NCI-H82 treated with DMSO at 0.1 percent for 48 hours (cell line): ENCODE measurements at regions not wholly inside any gene's neighbourhood (a gene's known extent, or its start where the extent isn't known, plus 50 kb on each side); places are given as distances from the start of the nearest gene placed in this dataset.

ENCODE experiments used
- DNase-seq: peaks from one replicate; lab custom pipeline; 2025; ENCODE audit not compliant: unreplicated experiment; lab: John Stamatoyannopoulos, UW

DNA sequence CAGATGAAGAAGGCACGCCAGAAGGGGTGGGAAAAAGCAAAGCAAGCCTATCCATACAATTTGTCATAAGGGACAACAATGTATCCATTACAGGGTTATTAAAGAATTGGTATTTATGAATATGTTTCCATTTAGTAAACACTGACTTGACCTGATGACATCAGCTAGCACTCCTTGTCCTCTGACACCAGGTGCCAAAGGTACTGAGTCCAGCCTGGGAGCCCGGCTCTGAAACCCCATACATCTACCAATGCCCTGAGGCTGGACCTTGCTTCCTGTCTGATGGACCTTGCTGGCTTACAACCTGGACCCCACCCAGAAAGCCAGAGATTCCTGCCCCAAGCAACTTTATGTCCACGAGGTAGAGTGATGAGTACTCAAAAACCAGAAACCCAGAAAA lies 263.0 kb upstream of the ATP11B start:
- no peak for DNase-seq

DNA sequence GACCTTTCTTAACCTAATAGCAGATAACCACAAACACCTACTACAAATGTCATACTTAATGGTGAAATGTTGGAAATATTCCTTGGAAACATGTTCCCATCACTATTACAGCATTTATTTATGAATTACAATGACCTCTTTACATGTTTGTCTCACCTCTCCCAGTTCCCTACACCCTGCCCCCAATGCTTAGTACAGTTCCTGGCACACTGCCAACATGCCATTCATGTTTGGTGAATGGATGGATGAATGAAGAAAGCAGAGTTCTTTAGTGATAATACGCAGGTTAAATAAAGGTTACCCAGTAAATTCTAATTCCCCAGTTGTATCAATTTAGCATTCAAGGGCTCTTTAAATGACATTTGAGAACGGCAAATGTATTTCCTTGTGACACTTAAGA lies 259.9 kb upstream of the ATP11B start:
- DNase-seq, result no peak

DNA sequence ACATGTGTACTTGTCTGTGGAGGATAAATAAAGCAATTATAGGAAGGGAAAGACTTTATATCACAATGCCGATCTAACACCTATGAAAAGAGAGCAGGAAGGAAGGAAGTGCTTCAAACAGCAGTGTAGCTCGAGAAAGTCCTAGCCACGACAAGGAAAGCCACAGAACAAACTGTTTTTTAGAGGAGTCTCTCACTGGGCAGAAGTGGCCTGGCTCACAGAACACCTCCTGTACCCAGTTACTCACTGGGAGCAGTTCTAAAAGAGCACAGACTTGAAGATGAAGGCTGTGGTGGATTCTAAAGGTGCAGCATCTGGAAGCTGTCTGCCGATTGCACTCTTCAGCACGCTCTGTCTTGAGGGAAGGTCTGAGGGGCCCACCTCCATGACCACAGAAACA lies 248.8 kb upstream of the ATP11B start:
- no peak for DNase-seq

DNA sequence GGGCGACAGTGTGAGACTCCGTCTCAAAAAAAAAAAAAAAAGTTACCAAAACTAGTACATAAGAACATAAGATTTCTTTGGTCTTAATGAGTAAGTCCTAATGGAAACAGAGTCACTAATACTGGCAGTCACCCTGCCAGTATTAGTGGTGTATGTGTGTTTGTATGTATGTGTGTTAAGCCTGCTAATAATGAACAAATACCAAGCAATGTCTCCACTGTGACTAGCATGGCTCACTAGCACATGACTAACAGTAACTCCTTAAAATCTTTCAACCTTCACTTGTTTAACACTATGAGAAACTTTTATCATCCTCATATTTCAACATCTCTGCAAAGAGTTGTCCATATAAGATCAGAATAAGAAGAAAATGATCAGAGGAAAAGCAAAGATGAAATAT lies 231.0 kb upstream of the ATP11B start:
- DNase-seq, result no peak

DNA sequence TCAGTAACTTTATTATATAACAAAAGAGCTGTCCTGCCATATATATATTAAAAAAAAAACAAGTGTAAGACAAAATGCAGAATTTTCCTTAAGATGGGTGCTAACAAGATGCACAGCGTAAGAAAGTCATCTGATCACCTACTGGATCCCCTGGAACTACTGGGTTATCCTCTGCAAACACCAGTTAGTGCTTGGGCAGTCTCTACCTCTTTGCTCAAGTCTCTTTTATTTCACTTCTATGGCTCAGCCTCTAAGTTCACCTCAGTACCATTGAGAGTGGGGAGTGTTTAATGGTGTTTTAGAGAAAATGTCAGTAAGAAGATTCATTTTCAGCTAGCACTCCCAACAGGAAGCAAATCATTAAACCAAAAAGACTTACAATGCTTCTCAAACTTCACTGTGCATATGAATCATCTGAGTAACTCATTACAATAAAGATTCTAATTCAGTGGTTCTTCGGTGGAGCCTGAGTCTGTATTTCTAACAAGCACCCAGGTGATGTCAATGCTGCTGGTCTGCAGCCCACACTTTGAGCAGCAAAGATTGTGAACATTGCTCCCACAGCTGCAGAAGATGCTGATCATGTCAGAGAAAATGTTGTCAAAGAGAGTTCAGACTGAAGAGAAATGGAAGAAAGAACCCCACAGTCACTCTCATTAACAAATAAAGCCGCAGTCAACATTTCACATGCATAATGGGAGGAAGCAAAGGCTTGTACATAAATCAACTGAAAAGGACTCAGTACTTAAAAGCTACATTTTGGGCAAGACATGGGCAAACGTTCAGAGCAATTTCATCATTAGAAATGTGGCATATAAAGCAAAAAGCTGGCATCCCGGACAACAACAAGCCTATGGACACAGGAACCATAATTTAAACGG lies 227.1 kb upstream of the ATP11B start:
- DNase-seq, result no peak

DNA sequence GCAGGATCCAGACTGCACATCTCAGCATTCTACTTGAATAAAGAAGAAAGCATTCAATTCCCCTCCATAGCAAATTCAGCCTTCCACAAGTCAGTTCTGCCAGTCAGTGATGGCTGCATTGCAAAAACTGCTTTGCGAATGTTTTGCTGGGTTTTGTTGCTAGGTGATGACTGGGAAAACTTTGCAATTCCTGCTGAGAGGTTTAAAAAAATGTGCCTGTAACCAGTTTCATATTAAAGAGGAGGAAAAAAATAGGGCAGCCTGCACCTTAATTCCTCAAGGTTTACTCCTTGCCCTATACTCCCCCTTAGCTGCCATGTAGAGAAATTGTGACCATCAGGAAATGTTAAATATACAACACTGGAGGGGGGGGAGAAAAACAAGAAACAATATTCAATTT lies 225.6 kb upstream of the ATP11B start:
- DNase-seq, result no peak

DNA sequence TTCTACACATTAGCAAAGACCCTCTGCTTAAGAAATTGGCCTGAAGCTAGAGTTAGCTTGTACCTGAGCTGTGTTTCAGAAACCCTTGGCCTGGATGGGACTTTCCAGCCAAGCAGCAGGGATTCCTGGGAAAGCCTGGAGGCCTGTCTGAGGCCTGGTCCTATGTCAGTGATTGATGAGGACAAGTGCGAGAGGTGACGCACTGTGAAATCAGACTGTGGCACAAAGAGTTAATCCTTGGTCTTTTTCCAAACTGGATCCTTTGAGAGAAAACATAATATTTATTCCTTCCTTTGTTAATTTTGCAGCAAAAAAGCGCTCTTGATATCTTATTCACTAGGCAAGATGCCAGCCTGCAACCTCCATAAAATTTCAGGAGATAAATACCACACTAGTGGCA lies 225.0 kb upstream of the ATP11B start:
- DNase-seq, result no peak

DNA sequence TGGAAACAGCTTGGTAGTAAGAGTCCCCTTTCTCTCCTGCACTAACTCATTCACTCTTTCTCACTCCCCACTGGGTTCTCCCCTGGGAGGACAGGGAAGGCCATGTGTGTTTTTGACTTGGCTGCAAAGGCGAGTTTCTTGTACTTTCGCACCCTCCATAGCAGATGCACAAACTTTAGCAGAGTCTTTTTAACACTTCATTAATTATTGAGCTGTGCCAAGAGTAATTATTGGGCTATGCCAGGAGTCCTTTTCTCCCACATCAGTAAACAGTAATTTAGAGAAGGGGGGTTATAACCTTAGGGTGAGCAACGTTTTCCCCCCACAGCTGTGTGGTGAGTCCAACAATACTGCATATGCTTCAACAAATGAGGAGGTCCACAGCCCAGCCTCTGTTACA lies 224.4 kb upstream of the ATP11B start:
- DNase-seq, result no peak

DNA sequence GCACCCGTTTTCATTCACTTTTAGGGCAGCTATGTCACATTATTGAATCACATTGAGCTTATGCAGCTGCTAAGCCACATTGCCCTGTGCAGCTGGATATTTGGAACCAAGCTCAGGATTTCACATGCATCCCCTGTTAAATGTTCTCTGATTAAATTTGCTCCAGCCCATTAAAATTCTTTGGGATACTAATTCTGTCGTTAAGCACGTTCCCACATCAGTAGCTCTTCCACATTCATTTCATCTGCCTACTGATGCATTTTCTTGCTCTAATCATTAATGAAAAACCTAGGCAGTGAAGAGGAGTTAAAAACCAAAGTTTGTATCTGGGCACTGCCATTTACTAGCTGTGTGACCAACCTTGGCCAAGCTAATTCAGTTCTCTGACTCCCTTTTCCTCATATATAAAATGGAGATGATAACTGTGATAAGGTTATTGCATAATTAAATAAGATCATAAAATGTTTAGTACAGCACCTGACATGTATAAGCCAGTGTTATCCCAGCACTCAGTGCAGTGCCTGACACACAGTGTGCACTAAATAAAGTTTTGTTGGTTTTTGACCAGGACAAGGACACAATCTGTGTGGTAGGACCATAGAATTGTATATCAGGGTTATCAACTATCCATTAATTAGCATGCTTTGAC lies 222.2 kb upstream of the ATP11B start:
- no peak for DNase-seq

DNA sequence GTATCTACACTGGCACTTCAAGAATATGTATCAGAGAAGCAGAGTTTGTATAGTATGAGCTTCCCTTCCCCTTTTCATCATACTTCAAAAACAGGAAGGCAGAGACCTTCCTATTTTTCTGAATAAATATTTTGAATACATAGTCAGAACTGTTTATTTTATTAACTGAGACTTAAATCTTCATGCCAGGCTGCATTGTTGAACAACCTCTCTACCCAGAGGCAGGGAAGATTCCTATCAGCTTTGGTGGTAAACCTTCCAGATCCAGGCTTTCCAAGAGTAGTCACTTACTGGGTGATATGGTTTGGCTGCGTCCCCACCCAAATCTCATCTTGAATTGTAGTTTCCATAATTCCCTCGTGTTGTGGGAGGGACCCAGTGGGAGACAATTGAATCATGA lies 217.4 kb upstream of the ATP11B start:
- DNase-seq, result no peak

DNA sequence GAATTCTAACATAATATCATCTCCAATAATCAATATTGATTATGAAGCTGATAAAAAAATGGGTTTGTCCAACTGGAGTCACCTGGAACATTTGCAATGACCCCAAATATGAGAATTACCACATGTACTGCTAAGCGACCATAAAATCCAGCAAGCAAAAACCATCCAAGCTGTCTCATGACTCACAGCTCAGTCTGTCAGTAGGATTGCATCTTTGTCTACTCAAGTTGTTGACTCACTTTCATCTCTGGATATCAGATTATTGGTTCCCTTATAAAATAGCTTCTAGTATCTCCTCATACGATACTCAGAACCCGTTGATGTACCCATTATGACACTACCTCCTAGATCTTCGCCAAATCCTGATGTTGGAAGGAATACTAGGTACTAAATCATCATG lies 209.8 kb upstream of the ATP11B start:
- DNase-seq, result no peak

DNA sequence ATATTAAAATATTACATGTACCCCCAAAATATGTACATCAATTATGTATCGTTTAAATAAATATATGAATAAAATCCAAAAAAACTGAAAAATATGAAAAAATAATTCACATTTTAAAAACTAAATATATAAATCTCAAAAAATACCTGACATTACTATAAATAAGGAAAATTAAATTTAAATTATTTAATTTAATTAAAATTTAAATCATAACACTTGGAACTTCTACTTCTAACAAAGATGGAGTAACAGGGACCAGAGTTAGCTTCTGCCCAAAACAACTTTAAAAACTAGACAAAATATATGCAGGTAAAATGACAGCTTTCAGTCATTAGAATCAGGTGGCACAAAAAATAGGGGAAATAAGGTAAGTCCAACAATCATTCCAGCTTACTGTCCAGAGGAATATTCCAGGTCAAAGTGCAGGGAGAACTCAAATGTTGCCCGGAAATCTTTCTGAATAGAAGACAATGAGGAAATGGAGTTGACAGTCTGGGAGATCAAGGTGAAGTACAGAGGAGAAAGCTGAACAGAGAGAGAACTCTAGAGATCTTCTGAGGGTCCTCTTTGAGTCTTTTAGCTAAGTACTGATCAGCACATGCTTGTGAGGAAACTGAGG lies 207.7 kb upstream of the ATP11B start:
- no peak for DNase-seq

DNA sequence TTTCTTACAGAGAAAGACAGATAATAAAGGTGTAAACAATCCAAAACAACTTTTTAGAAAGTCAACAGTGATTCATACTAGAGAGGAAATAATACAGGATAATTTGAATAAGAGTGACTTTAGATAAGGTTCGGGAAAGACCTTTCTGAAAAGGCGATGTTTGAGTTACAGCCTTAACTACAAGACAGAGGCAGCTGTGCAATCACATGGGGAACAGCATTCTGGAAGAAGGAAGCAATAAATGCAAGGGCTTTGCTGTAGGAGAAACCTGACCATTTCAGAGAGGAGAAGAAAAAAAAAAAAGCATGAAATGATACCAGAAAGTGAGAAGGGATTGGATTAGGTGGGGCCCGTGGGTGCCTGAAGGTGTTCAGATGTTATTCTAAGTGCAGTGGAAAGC lies 200.6 kb upstream of the ATP11B start:
- DNase-seq, result no peak

DNA sequence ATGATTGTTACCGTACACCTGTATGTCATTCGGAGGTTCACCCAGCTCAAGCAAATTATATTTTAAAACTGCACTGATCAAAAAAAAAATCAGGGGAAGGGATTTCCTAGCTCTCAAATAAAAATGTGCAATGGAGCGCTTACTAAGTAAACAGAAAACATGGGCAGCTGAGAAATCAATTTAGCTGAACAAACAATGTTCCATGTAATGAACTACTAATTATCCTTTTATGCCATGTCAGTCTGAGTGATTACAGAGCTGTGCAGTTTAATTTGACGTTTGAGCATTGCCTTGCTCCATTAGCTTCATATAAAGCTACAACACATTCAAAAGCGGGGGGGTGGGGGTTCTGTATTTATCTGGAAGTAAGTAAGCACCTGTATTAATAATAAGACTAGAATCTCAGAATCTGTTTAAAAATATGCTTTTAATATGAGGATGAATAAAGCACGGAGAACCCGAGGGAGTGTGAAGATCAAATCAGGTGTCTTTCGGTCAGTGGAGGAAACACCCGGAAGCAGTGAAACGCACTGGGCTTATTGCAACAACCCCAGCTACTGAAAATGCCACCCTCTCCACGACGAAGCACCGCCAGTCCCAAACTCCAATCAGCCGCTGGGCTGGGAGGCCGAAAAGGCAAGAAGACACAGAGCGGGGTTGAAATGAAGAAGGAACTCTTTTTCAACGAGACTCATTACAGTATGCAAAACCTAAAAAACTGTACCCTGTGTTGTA lies 196.5 kb upstream of the ATP11B start:
- no peak for DNase-seq

DNA sequence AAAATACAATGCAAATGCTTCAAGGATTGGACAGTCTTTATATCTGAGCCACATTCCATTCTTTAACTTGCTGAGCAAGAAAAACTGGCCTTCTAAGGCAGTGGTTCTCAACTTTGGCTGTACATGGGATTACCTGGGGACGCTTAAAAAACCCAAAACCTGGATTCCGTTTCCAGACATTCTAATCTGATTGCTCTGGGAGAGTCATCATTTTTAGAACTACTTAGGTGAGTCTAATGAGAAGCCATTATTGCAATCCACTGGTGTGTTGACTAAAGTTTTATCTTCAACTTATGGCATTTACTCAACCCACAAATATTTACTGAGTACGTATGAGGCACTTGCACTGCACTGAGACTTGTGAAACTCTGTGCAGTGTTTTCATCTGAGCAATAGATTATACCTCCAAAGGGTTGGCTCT lies 195.7 kb upstream of the ATP11B start:
- DNase-seq, result no peak

DNA sequence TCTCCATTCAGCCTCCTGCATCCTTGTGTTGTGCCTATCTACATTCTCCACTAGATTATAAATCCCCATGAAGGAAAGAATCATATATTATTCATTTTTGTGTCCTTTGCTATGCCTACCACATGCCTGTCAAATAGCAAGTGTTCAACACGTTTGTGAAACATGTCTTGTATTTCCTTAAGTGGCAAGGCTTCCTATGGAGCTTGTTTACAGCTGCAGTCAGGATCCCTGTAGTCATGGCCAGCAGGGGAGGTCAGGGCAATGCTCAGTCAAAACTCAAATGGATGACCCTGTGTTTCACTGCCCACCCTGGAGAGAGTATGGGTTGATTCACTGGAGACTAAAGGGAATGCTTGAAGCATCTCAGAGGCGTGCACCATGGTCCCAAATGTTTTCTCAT lies 191.7 kb upstream of the ATP11B start:
- no peak for DNase-seq

DNA sequence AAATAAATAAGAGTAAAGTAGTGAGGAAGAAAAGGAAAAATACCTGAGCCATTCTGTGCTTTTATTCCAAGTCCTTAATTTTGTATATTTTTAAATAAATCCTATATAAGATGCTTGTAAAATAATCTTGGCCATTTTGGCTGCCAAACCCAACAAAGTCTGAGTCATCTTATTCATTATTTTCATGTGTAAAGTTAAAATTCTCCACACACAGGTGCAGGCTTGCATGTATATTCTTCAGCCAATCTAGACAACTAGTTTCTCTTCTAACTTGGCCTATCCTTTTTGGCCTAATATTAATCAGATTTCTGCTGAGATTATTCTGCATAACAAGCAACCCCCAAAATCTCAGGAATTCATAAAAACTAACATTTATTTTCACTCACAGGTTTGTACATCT lies 189.8 kb upstream of the ATP11B start:
- no peak for DNase-seq

DNA sequence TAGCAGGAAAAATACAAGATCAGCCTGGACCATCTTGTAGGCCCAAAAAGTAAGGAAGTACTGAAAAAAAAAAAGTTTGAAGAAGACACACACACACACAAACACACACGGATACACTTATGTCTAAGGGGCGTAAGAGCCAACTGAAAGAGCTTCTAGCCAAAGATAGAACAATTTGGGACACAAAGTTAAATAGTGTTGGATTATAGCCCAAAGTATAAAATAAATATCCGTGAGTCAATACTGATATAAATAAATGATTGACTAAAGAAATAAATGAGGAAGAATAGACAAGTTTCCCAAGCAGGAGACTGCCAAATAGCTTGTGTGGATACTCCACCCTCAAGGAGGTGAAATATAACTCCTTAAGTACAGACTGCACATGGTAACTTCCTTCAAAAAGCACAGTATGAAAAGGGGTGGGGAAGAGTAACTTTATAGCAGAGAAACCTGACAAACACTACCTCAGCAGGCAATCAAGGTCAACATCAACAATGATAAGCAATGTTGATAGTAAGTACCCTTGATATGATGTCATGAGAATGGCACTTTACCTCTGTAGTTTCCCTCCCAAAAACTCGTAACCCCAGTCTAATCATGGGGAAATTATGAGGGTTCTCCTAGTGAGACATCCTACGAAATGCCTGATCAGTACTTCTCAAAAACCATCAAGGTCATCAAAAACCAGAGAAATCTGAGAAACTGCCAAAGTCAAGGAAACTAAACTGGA lies 187.3 kb upstream of the ATP11B start:
- no peak for DNase-seq

DNA sequence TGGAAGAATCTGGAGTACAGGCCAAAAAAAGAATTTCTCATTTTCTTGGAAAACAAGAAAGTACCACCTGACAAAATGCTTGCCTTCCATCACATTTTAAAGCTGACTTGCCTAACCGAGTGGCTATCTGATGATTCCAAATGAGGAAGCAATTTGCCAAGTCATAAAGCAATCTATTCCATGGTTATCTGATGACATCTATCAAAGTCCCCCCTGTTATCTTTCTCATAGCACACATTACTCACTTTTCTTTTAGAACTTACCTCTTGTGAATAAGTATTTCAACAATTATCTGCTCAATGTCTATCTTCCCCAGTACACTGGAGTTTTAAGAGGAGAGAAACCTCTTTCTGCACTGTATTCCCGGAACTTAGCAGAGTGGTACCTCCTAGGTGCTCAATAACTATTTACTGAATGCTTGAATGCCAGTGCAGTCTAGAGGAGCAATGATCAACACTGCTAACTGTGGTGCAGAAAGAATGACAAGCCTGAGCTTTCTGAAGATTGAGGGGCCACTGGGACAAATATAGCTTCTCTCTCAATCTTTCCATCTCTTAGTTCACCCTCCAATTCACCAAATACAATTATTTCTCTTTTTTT lies 186.3 kb upstream of the ATP11B start:
- DNase-seq, result no peak

DNA sequence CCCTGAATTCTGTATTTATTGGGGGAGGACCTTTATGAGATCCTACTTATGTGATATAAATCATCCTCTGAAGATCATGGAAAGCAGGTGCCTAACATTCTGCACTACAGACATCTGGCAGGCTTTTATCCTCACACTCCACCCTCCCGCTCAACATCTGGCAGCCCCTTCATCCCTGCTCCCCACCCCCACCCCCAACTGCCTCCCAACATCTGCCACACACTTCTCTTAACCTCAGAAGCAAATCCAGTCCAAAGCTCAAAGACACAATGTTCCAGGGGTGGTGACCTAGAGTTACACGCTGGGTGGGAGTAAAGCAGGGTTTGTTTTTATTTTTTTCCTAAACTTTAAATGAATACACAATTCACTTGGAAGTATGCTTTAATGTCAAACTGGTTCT lies 184.5 kb upstream of the ATP11B start:
- no peak for DNase-seq
